Peyer's patch (tissue), 4 donors: ENCODE measurements at regions not wholly inside any gene's neighbourhood (a gene's known extent, or its start where the extent isn't known, plus 50 kb on each side); places are given as distances from the start of the nearest gene placed in this dataset.

Experiments used
- CTCF ChIP-seq, 6 experiments: fragments of 450-650 bp in 4 of 6; fragments of 200-600 bp in 2 of 6; sonication (generic) in 1 of 6; IDR thresholded peaks; one replicate each; pipeline ENCODE4 v1.5.1; 2017 to 2019; ENCODE audit warnings: antibody characterized with exemption in 6 of 6, mild to moderate bottlenecking in 3 of 6, moderate library complexity in 1 of 6
- POLR2A ChIP-seq, 2 donors: fragments of 450-650 bp; IDR thresholded peaks; one replicate each; pipeline ENCODE4 v1.5.1; 2017; ENCODE audit warnings: antibody characterized with exemption in 2 of 2, mild to moderate bottlenecking in 2 of 2, moderate library complexity in 2 of 2

- TF ChIP-seq CTCF (IDR thresholded peaks at IDR 0.05), result no peak
- no peak for TF ChIP-seq POLR2A (IDR thresholded peaks at IDR 0.05)
Observed at GRCh38 chr16:61309386-61309785, 726.9 kb downstream of the CDH8 start.
